ENCODE measurements at regions not wholly inside any gene's neighbourhood (a gene's known extent, or its start where the extent isn't known, plus 50 kb on each side); places are given as distances from the start of the nearest gene placed in this dataset.

GRCh38 chr20:55714082-55714481 is 291.2 kb downstream of the CBLN4 start:
- H3K4me3 ChIP-seq (ENCODE audit: low read length), result no peak overlapping the region
- no peak for DNase-seq (ENCODE audit: low read depth)
- TF ChIP-seq, protein P1, sequence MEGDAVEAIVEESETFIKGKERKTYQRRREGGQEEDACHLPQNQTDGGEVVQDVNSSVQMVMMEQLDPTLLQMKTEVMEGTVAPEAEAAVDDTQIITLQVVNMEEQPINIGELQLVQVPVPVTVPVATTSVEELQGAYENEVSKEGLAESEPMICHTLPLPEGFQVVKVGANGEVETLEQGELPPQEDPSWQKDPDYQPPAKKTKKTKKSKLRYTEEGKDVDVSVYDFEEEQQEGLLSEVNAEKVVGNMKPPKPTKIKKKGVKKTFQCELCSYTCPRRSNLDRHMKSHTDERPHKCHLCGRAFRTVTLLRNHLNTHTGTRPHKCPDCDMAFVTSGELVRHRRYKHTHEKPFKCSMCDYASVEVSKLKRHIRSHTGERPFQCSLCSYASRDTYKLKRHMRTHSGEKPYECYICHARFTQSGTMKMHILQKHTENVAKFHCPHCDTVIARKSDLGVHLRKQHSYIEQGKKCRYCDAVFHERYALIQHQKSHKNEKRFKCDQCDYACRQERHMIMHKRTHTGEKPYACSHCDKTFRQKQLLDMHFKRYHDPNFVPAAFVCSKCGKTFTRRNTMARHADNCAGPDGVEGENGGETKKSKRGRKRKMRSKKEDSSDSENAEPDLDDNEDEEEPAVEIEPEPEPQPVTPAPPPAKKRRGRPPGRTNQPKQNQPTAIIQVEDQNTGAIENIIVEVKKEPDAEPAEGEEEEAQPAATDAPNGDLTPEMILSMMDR (conservative IDR thresholded peaks at IDR 0.05; ENCODE audit: low read depth, low read length), result no peak

DNA sequence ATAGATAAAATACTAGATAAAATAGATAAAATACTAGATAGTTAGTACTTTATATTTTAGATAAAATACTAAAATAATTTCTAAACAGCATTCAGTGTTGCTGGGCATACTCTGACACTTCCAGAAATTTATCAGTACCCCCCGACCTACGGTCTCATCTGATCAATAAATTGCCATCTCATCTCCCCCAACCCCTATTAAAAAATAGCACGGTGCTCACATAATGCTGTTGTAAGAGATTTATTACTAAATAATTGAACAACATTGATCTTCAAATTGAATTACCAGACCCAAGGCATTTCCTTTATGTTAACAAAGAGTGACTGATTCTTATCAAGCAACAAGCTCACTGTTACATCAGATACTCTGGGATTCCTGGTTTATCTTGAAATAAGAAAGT is 300.9 kb downstream of the CBLN4 start:
- no peak for DNase-seq (ENCODE audit: low read depth)
- no peak overlapping the region for H3K4me3 ChIP-seq (ENCODE audit: low read length)
- TF ChIP-seq, protein P1 (conservative IDR thresholded peaks at IDR 0.05; ENCODE audit: low read depth, low read length), result no peak

- H3K4me3 ChIP-seq (ENCODE audit: low read length), result no peak overlapping the region
- DNase-seq (ENCODE audit: low read depth), result no peak
- TF ChIP-seq, protein P1 (conservative IDR thresholded peaks at IDR 0.05; ENCODE audit: low read depth, low read length), result no peak
Observed at GRCh38 chr20:55701467-55701866, 303.9 kb downstream of the CBLN4 start.

DNA sequence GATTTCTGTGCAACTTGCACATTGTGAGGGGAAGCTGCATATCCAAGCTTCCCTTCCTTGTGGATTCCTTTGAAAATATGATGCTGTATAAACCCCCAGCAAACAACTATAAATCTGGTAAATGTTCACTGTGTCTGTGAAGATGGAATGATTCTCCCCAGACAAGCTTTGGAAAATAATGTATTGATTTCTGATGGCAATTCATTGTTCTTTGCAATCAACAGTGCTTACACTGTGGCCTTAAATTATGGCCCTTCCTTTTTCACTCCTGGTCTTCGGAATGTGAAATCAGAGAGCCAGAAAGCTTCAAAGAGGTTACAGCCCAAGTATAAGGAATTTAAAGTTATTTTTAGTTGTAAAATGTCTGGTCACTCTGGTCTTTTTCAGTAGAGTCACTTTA is 308.8 kb downstream of the CBLN4 start:
- no peak for DNase-seq (ENCODE audit: low read depth)
- TF ChIP-seq, protein P1 (conservative IDR thresholded peaks at IDR 0.05; ENCODE audit: low read depth, low read length), result no peak
- no peak overlapping the region for H3K4me3 ChIP-seq (ENCODE audit: low read length)

DNA sequence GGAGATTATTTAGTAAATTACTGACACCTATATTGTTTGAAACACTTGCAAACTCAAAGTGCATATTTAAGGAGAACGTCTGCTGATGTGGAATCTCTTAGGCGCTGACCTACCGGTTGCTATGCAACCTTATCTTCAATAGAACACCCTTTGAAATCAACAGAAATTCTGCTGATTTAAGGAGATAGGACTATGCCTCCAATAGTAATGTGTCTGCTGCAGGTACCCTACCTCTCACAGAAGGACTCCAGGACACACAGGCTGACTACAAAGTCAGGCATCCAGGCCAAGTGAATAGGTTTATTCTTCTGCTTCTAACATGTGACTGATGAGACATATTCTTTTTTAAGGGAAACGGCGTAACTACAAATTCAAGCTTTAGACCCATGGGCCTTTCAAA is 311.7 kb downstream of the CBLN4 start:
- H3K4me3 ChIP-seq (ENCODE audit: low read length), result no peak overlapping the region
- no peak for DNase-seq (ENCODE audit: low read depth)
- TF ChIP-seq, protein P1 (conservative IDR thresholded peaks at IDR 0.05; ENCODE audit: low read depth, low read length), result no peak

DNA sequence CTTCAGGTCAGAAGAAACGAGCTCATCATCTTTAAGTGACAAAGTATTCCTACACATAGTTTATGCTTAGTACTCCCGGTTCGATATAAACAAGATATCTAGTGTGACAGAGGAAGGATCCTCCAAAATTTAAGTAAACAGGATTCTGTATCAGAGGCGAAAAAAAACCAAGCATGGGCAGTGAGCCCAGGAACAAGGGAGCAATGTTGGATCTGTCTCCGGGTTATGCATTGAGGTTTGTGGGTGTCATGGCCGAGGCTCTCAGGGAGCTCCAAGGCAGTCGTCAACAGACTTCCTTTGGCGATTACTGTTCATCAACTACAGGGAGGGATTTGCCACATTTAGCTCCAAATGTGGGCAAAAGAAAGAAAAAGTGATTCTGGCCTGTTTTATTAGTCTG is 319.5 kb downstream of the CBLN4 start:
- no peak for DNase-seq (ENCODE audit: low read depth)
- no peak overlapping the region for H3K4me3 ChIP-seq (ENCODE audit: low read length)
- TF ChIP-seq, protein P1 (conservative IDR thresholded peaks at IDR 0.05; ENCODE audit: low read depth, low read length), result no peak

DNA sequence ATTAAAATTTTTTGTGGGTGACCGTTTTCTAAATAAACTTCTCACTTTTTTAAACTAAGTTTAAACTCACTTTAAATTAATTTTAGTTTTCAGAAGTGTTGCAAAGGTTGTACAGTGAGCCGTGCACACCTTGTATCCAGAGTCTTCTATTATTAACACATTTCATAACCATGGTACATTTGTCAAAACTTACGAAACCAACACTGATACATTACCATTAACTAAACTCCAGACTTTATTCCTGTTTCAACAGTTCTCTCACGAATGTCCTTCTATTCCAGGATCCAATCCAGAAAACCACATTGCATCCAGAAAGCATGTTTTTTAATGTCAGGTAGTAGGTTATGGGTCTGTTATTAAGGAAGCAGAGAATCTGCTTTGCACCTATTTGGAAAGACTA is 319.9 kb downstream of the CBLN4 start:
- no peak for DNase-seq (ENCODE audit: low read depth)
- no peak overlapping the region for H3K4me3 ChIP-seq (ENCODE audit: low read length)
- TF ChIP-seq, protein P1 (conservative IDR thresholded peaks at IDR 0.05; ENCODE audit: low read depth, low read length), result no peak

Measured in retinal pigment epithelial cell (primary cell).